GM12892 (cell line): ENCODE measurements at regions not wholly inside any gene's neighbourhood (a gene's known extent, or its start where the extent isn't known, plus 50 kb on each side); places are given as distances from the start of the nearest gene placed in this dataset.
"Not testable (repeated sequence)": the region's sequence is repeated elsewhere in the genome, so short reads cannot be mapped to it uniquely, and the experiment has no call there.

Source experiments
- DNase-seq: peaks from one replicate; pipeline ENCODE4 v3.0.0; 2011; ENCODE audit not compliant: insufficient read length
- FAIRE-seq: peaks from 2 replicates; lab custom pipeline; 2011; peaks lifted over from hg19 to GRCh38; lab: Jason Lieb, UNC
- POLR2A ChIP-seq: IDR thresholded peaks from 2 replicates; pipeline ENCODE4 v1.6.1; 2011; ENCODE audit warnings: low read depth, low read length, control low read depth
- POLR2AphosphoS5 ChIP-seq: IDR thresholded peaks from 2 replicates; pipeline ENCODE4 v1.6.1; 2011; ENCODE audit warnings: low read depth, low read length, control low read depth
- TAF1 ChIP-seq: IDR thresholded peaks from 2 replicates; pipeline ENCODE4 v1.6.1; 2011; ENCODE audit warnings: low read depth, mild to moderate bottlenecking, control low read depth, low read length, borderline replicate concordance

DNA sequence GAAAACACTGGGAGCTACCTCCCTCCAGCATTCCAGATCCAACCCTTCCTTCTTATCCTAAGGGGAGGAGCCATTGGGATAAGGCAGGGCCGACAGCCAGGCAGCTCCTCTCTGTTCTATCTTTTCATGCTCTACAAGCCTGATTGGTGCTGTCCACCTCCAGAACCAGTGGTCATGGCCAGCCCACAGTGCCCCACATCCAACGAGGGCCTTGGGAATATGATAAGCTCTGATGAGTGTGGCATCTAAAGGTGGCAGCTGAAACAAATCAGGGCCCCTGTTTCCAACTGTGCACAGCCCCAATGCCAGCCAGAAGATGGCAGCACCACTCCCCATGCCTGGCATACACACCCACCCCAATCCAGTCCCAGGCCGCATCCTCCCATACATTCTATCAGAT, 329.3 kb downstream of the C1D start:
- no peak for DNase-seq
- TF ChIP-seq POLR2A (no peak), TAF1 (no peak), POLR2AphosphoS5 (no peak)
- no peak for FAIRE-seq

GRCh38 chr2:67752199-67752598, 310.6 kb downstream of the C1D start:
- no peak for DNase-seq

GRCh38 chr2:67752969-67753368, 309.8 kb downstream of the C1D start:
- TF ChIP-seq POLR2A (no peak), TAF1 (no peak), POLR2AphosphoS5 (no peak)
- DNase-seq (no peak), FAIRE-seq (no peak)

More at GRCh38 chr2:67752199-67752598, 310.6 kb downstream of the C1D start:
- TF ChIP-seq POLR2AphosphoS5: no peak
- no peak for TF ChIP-seq TAF1
- no peak for TF ChIP-seq POLR2A
- no peak for FAIRE-seq

GRCh38 chr2:67755156-67755882, 307.5 kb downstream of the C1D start:
- DNase-seq: no peak
- TF ChIP-seq POLR2AphosphoS5: no peak
- TF ChIP-seq POLR2A: no peak
- no peak for TF ChIP-seq TAF1
- FAIRE-seq: no peak

DNA sequence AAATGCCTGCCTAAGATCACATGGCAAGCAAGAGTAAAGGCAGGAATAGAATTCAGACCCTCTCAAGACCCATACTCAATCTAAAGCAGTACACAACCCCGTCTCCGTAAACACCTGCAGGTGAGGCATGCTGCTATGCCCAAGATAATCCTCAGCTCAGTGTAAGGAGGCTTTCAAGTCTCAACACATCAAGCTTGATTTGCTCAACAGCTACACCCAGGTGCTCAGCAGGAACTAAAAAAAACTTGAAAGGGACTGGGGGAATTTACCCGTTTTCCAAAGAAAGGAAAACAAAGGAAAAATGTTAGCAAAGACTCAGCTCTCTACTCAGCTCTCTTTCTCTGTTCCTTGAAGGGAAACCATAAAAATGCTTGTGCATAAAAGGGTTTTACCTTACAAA, 301.8 kb downstream of the C1D start:
- DNase-seq (no peak), FAIRE-seq (no peak)
- no peak for TF ChIP-seq TAF1
- no peak for TF ChIP-seq POLR2AphosphoS5
- TF ChIP-seq POLR2A: no peak

DNA sequence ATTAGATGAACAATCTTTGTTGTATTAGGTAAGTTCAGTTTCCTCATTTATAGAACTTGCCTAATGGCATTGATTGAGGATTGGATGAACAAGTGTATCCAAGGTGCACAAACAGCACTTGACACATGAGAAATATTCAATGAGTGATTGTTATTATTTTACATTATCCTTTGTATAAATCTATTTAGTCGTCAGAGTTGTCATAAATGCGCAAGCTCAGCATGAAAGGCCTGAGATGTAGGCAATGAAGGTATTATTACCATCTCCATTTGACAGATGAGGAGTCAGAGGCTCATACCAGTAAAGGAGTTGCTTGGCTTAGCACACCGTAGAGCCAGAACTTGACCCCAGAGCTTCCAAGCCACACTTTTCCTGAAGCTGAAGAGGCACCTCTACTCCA, 291.4 kb downstream of the C1D start:
- DNase-seq: no peak
- no peak for FAIRE-seq
- TF ChIP-seq TAF1: no peak

GRCh38 chr2:67772216-67773170, 290.3 kb downstream of the C1D start:
- TF ChIP-seq POLR2AphosphoS5: no peak
- no peak for TF ChIP-seq TAF1
- no peak for TF ChIP-seq POLR2A
- FAIRE-seq (no peak), DNase-seq (no peak)

GRCh38 chr2:67773851-67774250, 289.0 kb downstream of the C1D start:
- no peak for FAIRE-seq
- no peak for DNase-seq
- TF ChIP-seq POLR2A: no peak
- no peak for TF ChIP-seq TAF1
- no peak for TF ChIP-seq POLR2AphosphoS5

- DNase-seq: no peak
- FAIRE-seq: no peak
- TF ChIP-seq POLR2AphosphoS5: no peak
- TF ChIP-seq TAF1: no peak
- TF ChIP-seq POLR2A: no peak
Measured at GRCh38 chr2:67776276-67776675, 286.5 kb downstream of the C1D start.

DNA sequence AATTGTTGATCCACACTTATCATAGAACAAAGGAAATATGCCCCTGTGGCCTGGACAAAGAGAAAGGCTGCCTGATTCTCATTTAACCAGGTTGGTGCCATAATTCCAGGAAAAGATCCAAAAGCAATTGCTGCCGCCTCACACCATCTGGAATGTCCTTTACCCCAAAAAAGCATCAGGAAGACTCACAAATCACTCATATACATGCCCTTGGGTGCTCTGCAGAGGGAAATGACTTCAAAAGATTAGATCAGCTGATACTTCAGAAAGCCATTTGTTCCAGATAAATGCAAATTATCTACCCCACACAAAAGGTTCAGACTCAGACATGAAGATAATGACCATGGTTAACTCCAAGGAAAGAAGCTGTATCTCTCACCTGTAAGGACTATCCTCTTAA, 285.8 kb downstream of the C1D start:
- no peak for TF ChIP-seq POLR2AphosphoS5
- TF ChIP-seq POLR2A: no peak
- FAIRE-seq: no peak
- DNase-seq: no peak

GRCh38 chr2:67777836-67778429, 284.9 kb downstream of the C1D start:
- DNase-seq (no peak), FAIRE-seq (no peak)
- TF ChIP-seq POLR2AphosphoS5: no peak
- TF ChIP-seq TAF1: no peak
- no peak for TF ChIP-seq POLR2A

DNA sequence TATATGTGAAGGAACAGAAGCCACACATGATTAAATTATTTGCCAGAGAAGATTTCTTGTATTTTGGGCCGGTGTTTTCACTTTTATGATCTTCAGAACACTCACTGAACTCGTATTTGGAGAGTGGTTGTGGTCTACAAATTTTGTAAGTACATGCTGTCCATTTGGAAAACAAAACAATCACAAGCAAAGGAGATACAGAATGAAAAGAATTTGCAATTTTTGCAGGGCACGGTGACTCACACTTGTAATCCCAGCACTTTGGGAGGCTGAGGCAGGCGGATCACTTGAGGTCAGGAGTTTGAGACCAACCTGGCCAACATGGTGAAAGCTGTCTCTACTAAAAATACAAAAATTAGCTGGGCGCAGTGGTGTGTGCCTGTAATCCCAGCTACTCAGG, 282.0 kb downstream of the C1D start:
- not testable (repeated sequence) for DNase-seq, FAIRE-seq
